COLO829 (cell line): ENCODE measurements at regions not wholly inside any gene's neighbourhood (a gene's known extent, or its start where the extent isn't known, plus 50 kb on each side); places are given as distances from the start of the nearest gene placed in this dataset.
"Not testable (repeated sequence)": the region's sequence is repeated elsewhere in the genome, so short reads cannot be mapped to it uniquely, and the experiment has no call there.

ENCODE experiments used
- DNase-seq: peaks from one replicate; pipeline ENCODE4 v3.0.0; 2012; ENCODE audit warnings: low spot score

DNA sequence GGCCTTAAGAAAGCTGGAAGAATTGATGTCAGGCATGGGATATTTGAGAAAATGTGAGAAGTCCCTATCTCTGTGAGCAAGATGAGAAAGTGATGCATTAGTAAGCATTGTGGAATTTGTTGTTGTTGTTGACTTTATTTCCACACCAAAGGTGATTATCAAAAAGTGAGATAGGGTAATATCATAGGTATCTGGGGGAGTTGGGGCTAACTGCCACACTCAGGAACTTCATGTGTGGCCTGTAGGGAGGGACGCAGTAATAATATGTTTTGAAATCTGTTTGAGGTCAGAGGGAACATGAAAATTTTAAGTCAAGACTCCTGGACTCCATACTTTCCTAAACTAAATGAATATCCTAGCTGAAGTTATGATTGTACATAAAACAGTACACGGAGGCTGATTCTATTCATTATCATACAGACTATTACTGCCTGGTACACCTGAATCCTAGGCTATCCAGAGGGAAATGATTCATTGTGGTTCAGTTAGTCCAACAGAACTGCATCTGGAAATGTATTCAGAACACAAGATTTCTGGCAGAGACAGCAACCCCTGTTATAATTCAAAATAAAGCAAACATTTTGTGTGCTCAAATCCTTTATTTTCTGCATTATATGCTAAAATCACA is 304.8 kb downstream of the CPS1 start:
- no peak for DNase-seq

DNA sequence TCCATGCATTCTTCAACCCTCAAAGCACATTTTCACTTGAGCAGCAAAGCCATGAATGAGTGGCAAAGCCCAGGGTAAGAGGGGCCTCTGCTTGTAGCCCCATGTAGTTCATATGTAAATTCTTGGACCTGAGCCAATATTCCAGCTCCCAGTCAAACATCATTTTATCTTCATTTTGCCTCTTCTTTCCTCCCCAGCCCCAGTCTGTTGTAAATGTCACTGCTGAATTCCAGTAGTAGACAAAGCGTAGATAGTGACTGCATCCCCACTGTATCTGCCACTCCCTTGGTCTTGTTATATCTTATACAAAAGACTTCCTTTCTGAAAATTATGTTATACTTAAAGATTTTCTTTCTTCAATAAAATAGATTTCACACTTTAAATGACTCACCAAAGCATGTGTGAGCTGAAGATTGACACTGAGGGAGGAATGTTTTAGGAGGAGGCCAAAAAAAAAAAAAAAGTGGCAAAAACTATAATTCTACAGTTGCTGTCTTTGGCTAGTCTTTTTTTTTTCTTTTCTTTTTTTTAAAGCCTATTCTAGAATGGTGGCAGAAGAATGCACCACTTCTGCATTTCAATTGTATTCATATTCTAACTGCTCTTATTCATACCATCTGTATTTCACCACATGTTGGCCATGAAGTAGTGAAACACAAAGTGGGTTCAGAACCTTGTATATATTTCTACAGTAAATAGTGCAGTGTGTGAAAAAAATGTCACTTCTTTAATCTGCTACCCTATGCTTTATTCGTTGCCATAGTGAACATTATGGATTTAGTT is 306.1 kb downstream of the CPS1 start:
- DNase-seq, result no peak

DNA sequence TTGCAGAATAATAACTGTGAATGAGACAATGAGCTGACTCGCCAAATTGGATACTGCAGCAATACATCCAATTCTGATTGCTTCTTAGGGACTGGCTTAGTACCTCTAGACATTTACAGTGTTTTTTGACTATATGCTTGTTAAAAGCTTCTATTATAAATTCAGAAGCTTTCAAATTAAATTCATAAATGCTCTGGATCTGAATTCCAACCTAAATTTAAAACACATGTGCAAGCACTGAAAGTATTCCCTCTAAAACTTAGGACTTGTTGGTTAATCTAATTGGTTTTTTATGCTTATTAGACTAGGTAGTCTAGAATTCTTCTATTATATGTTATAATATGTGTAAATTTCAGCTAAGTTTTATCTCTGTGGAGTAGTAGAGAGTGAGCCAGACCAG is 306.9 kb downstream of the CPS1 start:
- no peak for DNase-seq

DNA sequence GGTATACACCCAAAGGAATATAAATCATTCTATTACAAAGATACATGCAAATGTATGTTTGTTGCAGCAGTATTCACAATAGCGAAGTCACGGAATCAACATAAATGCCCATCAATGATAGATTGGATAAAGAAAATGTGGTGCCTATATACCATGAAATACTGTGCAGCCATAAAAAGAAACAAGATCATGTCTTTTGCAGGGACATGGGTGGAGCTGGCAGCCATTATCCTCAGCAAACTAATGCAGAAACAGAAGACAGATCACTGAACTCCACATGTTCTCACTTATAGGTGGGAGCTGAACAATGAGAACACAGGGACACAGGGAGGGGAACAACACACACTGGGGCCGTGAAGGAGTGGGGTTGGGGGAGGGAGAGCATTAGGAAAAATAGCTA is 315.2 kb downstream of the CPS1 start:
- not testable (repeated sequence) for DNase-seq

DNA sequence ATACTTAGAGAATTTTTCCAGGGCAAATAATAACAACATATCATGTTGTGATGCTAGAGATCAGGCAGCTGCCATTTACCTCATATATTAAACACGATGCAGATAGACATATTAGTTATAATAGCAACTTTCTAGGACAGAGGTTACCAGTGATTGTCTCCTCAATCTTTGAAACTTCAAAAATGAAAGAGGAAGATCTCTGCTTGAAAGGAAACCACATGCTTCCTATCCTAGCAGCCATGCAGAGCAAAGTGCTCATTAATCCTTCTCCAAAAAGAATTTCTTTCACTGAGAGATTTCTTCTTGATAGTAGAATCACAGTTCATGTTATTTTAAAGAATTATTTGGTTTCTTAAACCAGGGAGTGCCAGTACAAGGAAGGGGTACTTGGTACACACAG is 317.2 kb downstream of the CPS1 start:
- no peak for DNase-seq

DNA sequence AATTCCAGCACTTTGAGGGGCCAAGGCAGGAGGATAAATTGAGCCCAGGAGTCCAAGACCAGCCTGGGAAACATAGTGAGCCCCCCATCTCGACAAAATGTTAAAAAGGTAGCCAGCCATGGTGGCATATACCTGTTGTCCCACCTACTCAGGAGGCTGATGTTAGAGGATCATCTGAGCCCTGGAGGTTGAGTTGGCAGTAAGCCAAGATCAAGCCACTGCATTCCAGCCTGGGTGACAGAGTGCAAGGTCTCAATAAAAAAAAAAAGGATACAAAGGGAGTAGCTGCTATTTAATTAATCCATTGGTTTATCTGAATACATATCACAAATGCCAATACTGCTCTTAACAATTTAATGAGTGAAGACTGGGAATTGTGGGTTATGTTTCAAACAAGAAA is 327.8 kb downstream of the CPS1 start:
- no peak for DNase-seq

DNA sequence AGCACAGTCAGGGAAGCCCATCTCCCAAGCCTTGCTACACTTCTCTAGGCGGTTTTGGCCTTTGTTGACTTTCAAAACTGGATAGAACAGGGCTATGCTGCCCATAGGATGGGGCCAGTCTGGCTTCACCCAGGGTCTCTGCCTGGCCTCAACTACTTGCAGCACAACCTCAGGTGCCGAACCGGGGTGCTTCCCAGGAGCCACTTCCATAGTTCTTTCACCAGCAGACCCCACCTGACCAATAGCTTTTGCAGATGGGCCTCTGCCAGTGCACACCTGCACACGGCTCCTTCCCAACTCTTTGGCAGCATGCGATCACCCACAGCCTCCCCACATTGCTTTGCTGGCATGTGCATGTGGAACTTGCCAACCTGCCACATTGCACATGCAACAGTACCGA is 331.6 kb downstream of the CPS1 start:
- DNase-seq, result no peak

DNA sequence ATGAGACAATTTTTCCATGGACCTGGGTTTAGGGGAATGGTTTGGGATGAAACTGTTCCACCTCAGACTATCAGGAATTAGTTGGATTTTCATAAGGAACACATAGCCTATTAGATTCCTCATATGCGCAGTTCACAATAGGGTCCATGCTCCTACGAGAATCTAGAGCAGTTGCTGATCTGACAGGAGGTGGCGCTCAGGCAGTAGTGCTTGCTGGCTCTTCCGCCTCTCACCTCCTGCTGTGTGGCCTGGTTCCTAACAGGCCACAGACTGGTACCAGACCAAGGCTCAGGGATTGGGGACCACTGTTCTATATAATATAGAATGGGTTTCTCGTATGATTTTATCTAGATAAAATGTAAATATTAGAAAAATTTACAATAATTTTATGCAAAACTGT is 338.7 kb downstream of the CPS1 start:
- no peak for DNase-seq

DNA sequence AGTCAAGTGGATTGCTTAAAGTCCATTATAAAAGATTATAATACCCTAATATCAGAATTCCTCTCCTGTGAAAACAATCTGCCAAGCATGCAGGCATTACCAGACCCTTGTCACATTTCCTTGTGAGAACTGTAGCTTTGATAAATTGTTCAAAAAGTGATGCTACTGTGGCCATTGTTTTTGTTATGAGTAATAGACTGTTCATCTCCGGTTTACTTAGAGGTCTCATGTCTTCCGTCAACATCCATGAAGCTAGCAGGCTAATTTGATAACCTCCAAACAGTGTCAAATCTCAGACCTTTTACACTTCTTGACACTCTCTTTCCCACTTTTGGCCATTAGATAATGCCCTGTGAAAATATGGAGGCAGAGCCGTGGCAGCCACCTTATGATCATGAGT is 342.7 kb downstream of the CPS1 start:
- peak; percentile 11 for DNase-seq

DNA sequence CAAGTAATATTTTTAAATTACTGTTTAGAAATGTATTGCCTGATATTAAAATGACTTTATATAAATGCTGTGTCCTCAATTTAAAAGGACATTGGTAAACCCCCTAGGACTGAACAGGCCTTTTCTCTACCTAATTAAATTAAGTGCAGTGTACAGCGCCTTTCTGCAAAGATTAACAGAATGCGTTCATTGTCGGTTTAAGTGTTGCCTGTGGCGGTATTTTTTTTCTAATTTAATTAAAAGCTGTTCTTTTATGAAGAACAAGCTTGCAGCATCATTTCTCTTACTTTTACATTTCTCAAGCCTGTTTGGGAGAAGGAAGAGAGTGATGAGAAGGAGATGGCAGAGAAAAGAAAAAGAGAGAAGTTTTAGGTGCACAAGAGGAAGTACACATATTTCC is 344.9 kb downstream of the CPS1 start:
- DNase-seq, result no peak

DNA sequence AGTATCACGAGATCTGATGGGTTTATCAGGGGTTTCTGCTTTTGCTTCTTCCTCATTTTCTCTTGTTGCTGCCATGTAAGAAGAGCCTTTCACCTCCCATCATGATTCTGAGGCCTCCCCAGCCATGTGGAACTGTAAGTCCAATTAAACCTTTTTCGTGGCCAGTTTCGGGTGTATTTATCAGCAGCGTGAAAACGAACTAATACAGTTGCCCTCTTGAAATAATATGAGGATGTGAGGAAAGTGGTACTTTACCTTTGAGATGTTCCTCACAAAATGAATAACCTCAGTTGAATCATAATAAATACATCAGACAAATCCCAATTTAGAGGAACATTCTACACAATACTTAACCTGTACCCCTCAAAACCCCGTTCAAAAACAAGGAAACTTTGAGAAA is 356.4 kb downstream of the CPS1 start:
- no peak for DNase-seq

DNA sequence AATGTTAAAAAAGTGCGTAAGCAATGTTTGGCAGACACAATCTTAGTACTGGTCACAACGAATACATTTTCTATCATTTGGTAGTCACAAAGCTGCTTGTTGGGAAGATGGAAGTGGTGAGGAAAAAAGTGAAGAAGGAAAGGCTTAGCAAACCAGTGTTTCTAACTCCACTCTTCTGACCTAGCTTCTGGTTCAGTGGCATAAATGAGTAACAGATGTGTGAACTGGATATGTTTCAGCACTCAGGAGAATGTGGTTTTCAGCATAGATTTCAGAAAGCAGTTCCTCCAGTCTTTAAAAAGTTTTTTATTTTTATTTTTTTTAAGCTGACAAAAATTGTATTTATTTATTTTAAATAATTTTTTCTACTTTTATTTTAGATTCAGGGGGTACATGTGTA is 357.1 kb downstream of the CPS1 start:
- DNase-seq, result no peak

DNA sequence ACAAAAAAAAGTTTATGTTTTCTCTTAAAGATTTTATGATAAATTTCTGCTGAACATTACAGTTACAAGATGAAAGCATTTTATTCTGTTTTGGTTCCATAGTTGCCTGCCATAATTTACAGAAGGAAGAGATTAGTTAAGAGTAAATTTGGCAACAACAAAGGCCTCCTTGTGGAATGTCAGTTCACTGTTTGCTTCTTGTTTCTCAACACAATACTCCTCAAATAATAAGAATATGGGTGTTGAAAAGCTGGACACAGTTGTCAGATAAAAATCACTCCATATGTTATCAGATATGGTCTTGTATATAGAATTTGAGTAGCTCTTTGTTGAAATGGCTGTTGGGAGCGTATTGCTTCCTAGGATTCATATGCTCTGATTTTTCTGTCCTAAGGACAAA is 359.5 kb downstream of the CPS1 start:
- DNase-seq, result no peak

DNA sequence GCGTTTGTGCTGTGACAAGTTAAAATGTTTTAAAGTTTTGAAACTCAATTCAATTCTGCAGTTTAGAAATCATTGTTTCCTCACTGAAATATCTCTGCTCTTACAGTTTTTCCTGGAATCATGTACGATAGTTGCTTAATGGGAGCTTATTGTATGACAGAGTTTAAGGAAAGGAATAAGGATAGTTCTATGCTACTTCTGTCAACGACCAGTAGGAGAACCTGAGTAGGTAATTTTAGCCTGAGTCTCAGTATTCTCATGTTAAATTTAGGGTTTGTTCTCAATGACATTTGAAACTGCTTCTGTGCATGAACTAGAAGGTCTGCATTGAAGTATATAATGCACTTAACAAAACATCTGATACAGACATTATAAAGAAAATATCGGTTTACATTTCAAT is 361.1 kb downstream of the CPS1 start:
- no peak for DNase-seq

DNA sequence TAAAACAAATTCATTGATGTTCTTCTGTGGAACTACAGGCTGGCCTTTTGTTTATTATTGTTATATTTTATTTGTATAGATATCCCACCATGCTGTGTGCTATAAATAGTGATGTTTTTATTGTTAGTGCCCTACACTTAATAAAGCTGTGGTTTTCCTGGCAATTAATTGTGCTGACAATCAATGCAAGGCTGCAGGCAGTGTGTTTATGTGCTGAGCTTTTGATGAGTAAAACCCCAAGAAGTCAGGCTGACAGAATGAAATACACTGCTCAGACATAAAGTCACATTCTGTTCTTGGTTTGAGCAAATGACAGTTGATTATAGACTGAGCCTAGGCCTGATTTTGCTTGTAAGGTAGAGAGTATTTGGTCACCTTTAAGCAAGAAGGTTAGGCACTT is 362.7 kb downstream of the CPS1 start:
- DNase-seq, result no peak

DNA sequence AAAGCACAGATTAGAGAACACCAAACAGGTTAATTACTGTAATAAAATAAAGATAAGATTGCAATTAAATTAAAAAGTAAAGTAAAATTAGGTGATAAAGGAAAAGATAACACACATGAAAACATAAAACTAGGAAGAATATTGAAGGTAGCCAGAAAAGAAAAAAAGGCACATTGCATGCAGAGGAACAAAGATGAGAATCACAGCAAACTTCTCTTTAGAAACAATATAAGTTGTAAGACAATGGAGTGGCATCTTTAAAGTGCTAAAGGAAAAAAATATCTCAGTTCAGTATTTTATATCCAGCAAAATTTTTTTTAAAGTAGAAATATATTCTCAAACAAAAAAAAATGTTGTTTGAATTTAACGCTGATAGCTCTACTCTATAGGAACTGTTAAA is 366.0 kb downstream of the CPS1 start:
- DNase-seq, result no peak

DNA sequence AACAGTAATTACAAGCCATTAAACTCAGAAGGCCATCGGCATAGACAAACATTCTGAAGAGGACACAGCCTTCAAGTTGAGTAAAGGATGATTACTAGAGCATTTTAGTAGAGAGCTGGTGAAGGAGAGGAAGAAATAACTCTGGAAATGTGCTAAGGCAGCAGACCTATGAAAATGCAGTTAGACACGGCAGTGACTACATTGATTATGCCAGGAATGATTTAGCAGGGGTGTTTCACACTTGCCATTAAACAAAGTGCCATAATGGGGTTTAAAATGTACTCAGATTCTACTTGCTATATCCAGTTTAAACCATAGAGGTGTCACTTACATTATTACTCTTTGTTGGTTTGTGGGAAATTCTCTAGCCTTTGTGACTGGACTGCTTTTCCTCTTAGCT is 372.3 kb downstream of the CPS1 start:
- no peak for DNase-seq

DNA sequence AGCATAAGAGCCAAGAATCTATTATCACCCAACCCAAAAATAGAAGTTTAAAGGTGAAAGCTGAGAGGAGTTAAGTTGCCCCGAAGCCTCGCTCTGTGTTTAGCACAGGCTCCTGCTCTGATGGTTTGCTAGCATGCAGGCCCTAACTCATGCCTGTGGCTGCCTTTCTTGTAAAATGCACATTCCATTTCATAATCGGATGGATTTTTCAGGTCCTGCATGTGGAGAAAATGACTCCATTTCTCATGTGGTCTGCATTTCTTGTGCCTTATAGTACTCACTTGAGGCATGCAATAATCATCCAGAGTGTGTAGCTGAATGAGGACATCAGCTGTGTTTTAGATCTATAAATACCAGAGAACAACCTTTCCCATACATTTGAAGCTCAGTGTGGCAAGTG is 381.8 kb downstream of the CPS1 start:
- DNase-seq, result no peak

DNA sequence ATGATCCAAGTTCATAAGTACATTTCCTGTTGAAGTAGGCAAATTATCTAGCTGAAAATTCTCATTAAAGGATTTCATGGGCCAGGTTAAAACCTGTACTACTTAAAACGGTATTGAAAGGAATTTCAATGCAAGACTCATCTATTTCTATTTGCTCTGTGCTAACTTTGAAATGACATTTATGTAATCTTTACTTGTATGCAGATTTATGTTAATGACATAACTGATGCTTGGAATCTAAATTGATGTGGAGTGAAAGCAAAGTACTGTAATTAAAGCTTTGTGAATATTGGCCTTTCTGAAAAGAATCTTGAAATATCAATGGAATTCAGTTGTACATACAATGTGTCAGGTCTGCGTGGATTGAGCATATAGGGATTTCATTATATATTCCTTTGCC is 390.0 kb downstream of the CPS1 start:
- DNase-seq, result no peak

DNA sequence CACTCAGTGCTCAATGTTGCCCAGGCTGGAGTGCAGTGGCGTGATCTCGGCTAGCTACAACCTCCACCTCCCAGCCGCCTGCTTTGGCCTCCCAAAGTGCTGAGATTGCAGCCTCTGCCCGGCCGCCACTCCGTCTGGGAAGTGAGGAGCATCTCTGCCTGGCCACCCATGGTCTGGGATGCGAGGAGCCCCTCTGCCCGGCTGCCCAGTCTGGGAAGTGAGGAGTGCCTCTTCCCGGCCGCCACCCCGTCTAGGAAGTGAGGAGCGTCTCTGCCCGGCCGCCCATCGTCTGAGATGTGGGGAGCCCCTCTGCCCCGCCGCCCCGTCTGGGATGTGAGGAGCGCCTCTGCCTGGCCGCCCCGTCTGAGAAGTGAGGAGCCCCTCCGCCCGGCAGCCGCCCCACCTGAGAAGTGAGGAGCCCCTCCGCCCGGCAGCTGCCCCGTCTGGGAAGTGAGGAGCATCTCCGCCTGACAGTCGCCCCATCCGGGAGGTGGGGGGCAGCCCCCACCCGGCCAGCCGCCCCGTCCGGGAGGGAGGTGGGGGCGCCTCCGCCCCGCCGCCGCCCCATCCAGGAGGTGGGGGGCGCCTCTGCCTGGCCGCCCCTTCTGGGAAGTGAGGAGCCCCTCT is 394.1 kb downstream of the CPS1 start:
- not testable (repeated sequence) for DNase-seq

DNA sequence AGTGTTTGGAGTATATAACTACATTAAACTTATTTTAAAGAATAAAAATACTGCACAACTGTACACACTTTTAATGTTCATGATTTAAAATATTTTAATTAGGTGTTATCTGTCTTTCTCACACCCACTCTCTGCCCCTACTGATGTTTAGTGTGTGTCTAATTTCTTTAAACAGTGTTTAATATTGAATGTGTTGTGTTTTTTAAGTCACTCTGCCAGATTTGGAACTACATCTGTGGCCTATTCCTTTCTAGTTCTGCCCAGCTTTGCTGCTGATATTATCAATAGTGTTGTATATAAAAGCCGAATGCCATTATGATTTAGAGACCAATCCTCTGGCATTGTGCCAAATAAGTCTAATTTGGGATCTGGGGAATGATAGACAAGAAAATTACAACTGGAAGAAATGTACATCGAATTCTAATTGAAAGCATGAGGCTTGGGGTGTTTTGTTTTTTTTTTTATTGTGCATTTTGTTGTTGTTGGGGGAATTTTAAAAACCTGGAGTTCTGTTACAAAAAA is 398.0 kb downstream of the CPS1 start:
- DNase-seq, result no peak

DNA sequence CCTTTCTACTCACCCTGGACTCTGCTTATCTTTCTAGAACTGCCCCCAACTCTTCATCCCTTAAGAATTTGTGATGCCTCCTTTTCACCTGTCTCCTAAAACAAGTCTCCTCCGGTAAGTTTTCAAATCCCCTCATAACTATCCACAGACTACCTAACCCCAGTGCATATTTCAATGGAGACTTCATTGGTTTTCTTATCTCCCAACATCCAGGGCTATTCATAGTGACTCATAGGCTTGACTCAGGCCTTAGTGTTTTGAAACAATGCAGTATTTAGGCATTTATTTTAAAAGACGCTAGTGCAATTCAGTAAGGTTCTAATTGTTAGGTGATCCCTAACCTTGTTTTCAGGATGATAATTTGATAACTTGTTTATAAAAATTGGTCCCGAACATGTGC is 399.2 kb downstream of the CPS1 start:
- DNase-seq, result peak; percentile 22

DNA sequence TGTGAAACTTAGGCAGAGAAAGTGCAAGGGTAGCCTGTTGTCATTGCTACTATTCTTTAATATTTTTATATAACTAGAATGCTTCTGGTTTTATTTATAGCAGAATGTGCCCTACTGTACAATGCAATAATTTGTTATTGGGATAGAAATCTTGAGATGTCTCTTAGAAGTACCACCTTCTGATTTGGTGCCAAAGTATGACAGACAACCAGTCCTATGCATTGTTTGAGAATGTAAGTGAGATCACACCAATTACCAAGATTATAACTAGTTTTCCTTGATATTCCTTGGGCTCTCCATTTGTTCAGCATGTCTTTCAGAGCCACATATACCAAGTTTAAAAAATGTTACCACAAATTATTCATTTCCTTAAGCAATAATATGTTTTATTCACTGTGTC is 399.7 kb downstream of the CPS1 start:
- no peak for DNase-seq
